Motor neuron (in vitro differentiated cells): ENCODE measurements at regions not wholly inside any gene's neighbourhood (a gene's known extent, or its start where the extent isn't known, plus 50 kb on each side); places are given as distances from the start of the nearest gene placed in this dataset.
A peak's percentile ranks its signal among the peaks of the same experiment; 100 is the strongest.

ENCODE experiments used
- ATAC-seq, 8 experiments: fragments of 200-7000 bp; cut with Tn5 transposase; replicated peaks in 6 of 8; 2 replicates each; pipeline ENCODE4 v1.8.0; 2021; ENCODE audit warnings: mild to moderate bottlenecking in 8 of 8, moderate library complexity in 8 of 8
- H3K27ac ChIP-seq, 2 donors: fragments of 250-450 bp; sonication (Bioruptor Pico); 2 replicates each; pipeline ENCODE4 v1.9.0; 2021; ENCODE audit warnings: antibody characterized with exemption in 2 of 2, mild to moderate bottlenecking in 2 of 2, moderate library complexity in 1 of 2
- H3K4me1 ChIP-seq, 2 donors: fragments of 250-450 bp; sonication (Bioruptor Pico); replicated peaks in 1 of 2; 2 replicates each; pipeline ENCODE4 v1.6.1; 2021; ENCODE audit warnings: antibody characterized with exemption in 2 of 2, mild to moderate bottlenecking in 2 of 2, moderate library complexity in 1 of 2
- H3K4me3 ChIP-seq, 5 donors: fragments of 250-450 bp; sonication (Bioruptor Pico); 2 replicates each; pipeline ENCODE4 v1.9.0; 2021; ENCODE audit warnings: antibody characterized with exemption in 5 of 5, mild to moderate bottlenecking in 5 of 5, moderate library complexity in 4 of 5
- WGBS, 10 experiments: fragments of 450-650 bp; shearing (Covaris generic); methylation state at CpG; one replicate each; pipeline ENCODE4 v1.0.0; 2022; 5-methylcytosine and 5-hydroxymethylcytosine counted together
- in situ Hi-C, 9 experiments: fragments of 400-800 bp; cut with MboI; loops; one replicate each; pipeline ENCODE4 v1.15.0; 2021; ENCODE audit warnings: low sequenced_read_pairs in 9 of 9, low pct_unique_long_range_greater_than_20kb in 2 of 9; ENCODE audit not compliant: unreplicated experiment in 9 of 9

- Histone ChIP-seq H3K27ac (no peak overlapping the region), H3K4me1 (peaks cover 0 to 4% of the 10 kb centered on the region in 2 donors), H3K4me3 (no peak overlapping the region)
- in situ Hi-C loops = no loop called here
- ATAC-seq = peak in 1 of 8 experiments; percentile 33
- WGBS, 10 experiments = 48 to 100% (median 83%) methylated on average over 1 to 4 of the region's 4 CpGs; no CpG with 5 or more reads in 1 of the 10 experiments
These were observed 696.6 kb downstream of the LIG4 start for GRCh38 chr13:107518780-107519179.

DNA sequence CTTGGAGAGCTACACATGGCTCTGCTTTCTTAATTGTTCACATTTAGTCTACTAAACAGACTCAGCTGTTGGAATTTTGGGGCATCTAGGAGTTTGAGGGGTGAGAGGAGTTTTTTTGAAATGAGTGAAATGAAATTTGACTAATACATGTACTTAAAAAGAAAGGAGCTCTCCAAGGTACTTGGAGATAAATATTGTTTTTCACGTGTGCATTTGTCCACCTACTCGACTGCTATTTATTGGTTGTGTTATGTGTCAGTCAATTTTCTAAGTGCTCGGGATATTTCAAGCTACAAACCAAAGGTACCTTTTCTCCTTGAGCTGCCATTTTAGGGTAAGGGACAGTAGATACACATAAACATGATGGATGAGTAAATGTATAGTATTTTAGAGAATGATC, 697.0 kb downstream of the LIG4 start:
- ATAC-seq = no peak
- Histone ChIP-seq H3K4me1 (peaks cover 0 to 4% of the 10 kb centered on the region in 2 donors), H3K27ac (no peak overlapping the region), H3K4me3 (no peak overlapping the region)
- in situ Hi-C loops = no loop called here
- WGBS, 10 experiments = 6 to 100% (median 85%) methylated on average over 1 to 3 of the region's 3 CpGs; no CpG with 5 or more reads in 2 of the 10 experiments

DNA sequence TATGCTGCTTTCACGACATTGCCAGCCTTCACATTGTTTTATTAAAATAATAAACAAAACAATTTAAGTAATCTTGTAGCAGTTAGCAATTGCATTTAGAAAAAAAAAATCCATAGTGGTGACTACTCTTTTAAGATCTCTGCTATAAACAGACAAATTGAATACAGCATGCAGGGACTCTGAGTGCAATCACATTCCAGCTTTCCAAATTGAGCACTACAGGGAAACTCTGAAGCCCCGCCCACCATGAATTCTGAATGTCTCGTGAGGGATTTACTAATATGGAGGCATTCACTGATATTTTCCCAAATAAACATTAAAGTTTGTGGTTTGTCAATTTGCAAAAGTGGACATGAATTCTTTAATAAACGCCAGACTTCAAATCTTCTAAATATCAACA, 698.8 kb downstream of the LIG4 start:
- no peak overlapping the region for H3K27ac ChIP-seq
- WGBS, 10 experiments = 13 to 92% (median 65%) methylated on average over 1 to 4 of the region's 4 CpGs
- no peak for ATAC-seq
- H3K4me1 ChIP-seq = peaks cover 0 to 4% of the 10 kb centered on the region in 2 donors
- in situ Hi-C loops = no loop called here
- H3K4me3 ChIP-seq = no peak overlapping the region

DNA sequence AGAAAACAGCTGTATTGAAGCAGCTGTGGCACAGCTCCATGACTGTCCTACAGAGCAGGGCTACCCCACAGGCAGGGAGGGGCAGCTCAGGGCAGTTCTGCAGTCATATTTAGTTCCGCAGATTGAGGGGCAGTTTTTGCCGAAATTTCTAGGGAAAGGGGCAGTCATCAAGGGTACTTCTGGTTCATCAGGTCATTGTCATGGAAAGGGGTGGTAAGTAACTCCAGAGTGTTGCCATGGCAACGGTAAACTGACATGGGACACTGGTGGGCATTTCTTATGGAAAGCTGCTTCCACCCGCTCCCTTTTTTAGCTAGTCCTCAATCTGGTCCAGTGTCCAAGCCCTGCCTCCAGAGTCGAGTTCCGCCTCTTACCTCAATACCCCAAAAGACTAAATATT, 702.8 kb downstream of the LIG4 start:
- Histone ChIP-seq H3K4me3 (no peak overlapping the region), H3K27ac (no peak overlapping the region), H3K4me1 (peaks cover 0 to 4% of the 10 kb centered on the region in 2 donors)
- in situ Hi-C loops = no loop called here
- WGBS, 10 experiments = 57 to 100% (median 73%) methylated on average over 1 to 5 of the region's 6 CpGs; no CpG with 5 or more reads in 1 of the 10 experiments
- no peak for ATAC-seq

DNA sequence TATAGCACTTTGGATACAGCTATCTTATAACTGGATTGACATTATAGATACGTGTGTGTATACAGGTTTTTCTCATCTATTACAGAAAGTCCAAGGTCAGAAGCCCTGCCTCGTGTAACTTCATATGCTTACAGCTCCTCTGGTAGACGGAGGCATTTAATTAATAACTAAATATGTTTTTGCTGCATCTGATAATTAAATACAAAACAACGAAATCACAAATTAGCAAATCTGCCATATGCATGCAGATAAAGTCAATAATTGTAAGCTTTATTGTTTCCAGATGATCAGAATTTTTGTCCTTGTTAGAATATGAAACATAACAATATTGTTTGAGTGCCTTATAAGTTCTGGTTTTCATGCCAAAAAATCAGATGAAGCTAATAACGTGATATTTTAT, 717.7 kb downstream of the LIG4 start:
- no peaks in the 10 kb centered on the region for H3K4me1 ChIP-seq
- in situ Hi-C loops = no loop called here
- ATAC-seq = no peak
- no peak overlapping the region for H3K27ac ChIP-seq
- WGBS, 10 experiments = 0 to 81% (median 56%) methylated on average over 1 to 5 of the region's 5 CpGs
- no peak overlapping the region for H3K4me3 ChIP-seq

GRCh38 chr13:107493266-107493665, 722.1 kb downstream of the LIG4 start:
- WGBS, 10 experiments = 53 to 100% (median 85%) methylated on average over 1 to 3 of the region's 3 CpGs
- Histone ChIP-seq H3K27ac (no peak overlapping the region), H3K4me1 (no peaks in the 10 kb centered on the region), H3K4me3 (no peak overlapping the region)
- no peak for ATAC-seq
- in situ Hi-C loops = no loop called here

DNA sequence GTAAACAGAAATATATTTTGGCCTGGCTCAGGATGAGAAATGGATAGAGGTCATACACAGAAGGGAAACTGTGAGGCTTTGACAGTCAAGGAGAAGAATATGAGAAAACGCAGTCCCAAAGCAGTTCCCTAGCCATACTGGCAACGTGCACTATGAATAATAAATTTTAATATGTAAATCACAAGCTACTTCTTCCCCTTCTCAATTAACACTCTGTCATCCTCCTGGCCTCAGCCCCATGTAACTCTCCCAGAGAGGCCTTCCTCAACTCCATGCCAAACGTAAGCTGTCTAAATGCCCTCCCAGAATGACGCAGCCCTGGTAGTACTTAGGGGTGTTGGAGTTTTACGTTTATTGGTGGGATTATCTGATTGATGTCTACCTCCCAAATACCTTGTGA, 732.6 kb downstream of the LIG4 start:
- peaks cover 0 to 4% of the 10 kb centered on the region in 2 donors for H3K4me1 ChIP-seq
- peak in 2 of 8 experiments; percentile 52 to 70 for ATAC-seq
- no peak overlapping the region for H3K27ac ChIP-seq
- in situ Hi-C loops = no loop called here
- no peak overlapping the region for H3K4me3 ChIP-seq
- 13 to 100% (median 58%) methylated on average over 1 to 5 of the region's 5 CpGs; no CpG with 5 or more reads in 2 of the 10 experiments for WGBS, 10 experiments

DNA sequence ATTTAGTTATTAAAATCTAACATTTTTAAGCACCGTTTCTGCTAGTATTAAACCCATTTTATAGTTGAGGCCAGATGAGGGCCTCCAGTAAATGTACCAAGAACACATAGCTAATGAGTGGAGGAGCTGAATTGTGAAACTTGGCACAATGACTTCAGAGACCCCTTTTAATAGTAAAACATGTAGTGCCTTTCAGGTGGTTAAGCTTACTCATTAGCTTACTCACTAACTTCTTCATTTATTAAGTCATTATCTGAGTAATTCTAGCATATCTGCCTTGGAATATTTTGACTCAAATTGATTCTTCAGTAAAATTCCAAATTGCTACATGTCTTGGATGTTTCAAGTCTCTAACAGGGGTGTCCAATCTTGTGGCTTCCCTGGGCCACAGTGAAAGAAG, 735.2 kb downstream of the LIG4 start:
- H3K4me1 ChIP-seq = peaks cover 3 to 12% of the 10 kb centered on the region in 2 donors
- H3K27ac ChIP-seq = no peak overlapping the region
- ATAC-seq = no peak
- in situ Hi-C loops = no loop called here
- WGBS, 10 experiments = 50 to 100% (median 100%) methylated on average over 1 of the region's 1 CpG; no CpG with 5 or more reads in 4 of the 10 experiments
- no peak overlapping the region for H3K4me3 ChIP-seq

DNA sequence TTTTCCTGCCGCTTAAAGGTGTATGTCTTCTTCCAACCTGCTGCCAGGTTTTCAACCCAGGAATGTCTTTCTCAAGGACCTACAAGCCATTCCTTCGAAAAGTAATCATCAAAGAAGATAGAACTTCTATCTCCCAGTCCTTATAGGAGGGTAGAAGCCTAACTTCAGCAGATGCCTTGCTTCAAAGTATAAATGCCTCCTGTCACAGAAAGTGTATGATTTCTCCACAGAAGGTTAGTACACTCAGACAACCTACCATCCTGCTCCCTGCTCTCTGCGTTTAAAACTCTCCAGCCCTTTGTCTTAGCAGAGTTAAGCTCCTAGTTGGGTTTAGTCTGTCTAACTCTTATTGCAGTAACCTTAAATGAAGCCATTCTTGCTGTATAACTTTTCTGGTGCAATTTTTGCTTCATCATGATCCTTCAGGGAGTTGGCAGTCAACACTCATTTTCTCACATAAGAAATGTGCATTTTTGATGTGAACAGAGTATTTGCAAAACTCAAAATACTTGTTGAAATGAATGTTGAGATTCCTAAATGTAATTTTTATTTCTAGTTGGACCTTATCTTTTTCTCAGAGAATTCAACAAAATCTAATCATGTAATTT, 737.5 kb downstream of the LIG4 start:
- in situ Hi-C loops = no loop called here
- H3K27ac ChIP-seq = no peak overlapping the region
- peak in 3 of 8 experiments; percentile 72 to 82 (median 81) for ATAC-seq
- peaks cover 3 to 12% of the 10 kb centered on the region in 2 donors for H3K4me1 ChIP-seq
- WGBS, 10 experiments = 44 to 100% (median 93%) methylated on average over 1 to 3 of the region's 3 CpGs; no CpG with 5 or more reads in 2 of the 10 experiments
- H3K4me3 ChIP-seq = no peak overlapping the region

GRCh38 chr13:107475753-107476453, 739.4 kb downstream of the LIG4 start:
- H3K4me1 ChIP-seq = peaks cover 3 to 8% of the 10 kb centered on the region in 2 donors
- no peak overlapping the region for H3K27ac ChIP-seq
- WGBS, 10 experiments = 17 to 100% (median 85%) methylated on average over 1 to 3 of the region's 3 CpGs
- peak in 3 of 8 experiments; percentile 27 to 57 (median 52) for ATAC-seq
- no peak overlapping the region for H3K4me3 ChIP-seq
- in situ Hi-C loops = no loop called here

DNA sequence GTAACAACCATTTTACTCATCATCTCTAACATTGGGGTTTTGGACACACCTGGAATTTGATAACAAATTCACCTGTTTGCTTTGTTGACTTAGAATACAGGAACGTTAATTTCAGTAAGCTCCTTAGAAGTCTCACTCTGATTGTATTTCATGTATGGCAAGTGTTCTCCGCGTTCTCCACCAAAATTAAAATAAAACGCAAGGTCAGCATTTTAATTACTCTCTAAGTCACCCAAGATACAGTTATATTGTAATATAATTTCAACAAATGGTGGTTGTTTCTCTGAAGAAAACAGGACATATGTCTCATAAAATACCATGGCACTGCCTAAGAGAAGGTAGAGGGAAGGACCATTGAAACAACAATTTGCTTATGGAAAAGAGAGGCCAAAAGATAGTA, 742.1 kb downstream of the LIG4 start:
- no peak overlapping the region for H3K27ac ChIP-seq
- H3K4me3 ChIP-seq = no peak overlapping the region
- H3K4me1 ChIP-seq = peaks cover 3 to 8% of the 10 kb centered on the region in 2 donors
- in situ Hi-C loops = no loop called here
- 66 to 100% (median 94%) methylated on average over 1 to 4 of the region's 4 CpGs; no CpG with 5 or more reads in 1 of the 10 experiments for WGBS, 10 experiments
- no peak for ATAC-seq

- in situ Hi-C loops = no loop called here
- ATAC-seq = peak in 3 of 8 experiments; percentile 63 to 82 (median 78)
- no peak overlapping the region for H3K4me3 ChIP-seq
- no peaks in the 10 kb centered on the region for H3K4me1 ChIP-seq
- no peak overlapping the region for H3K27ac ChIP-seq
- 0 to 100% (median 69%) methylated on average over 2 to 3 of the region's 3 CpGs; no CpG with 5 or more reads in 1 of the 10 experiments for WGBS, 10 experiments
These were observed 748.8 kb downstream of the LIG4 start for GRCh38 chr13:107466326-107467099.

DNA sequence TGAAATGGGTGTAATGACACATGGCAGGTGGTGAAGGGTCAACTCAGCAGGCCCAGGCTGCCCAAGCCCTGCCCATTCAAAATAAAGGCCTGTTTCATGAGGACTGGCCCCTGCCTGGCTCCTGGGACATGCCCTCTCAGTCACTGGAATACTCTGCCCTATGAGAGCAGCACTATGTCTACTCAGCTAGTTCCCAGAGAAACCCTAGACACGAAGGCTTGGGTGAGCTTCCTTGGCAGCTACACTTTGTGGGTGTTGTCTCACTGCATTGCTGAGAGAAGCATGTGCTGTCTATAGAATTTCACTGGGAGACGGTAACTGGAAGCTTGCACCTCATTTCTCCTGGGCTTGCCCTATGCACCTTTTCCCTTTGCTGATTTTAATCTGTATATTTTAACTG, 752.8 kb downstream of the LIG4 start:
- in situ Hi-C loops = no loop called here
- no peak overlapping the region for H3K27ac ChIP-seq
- no peak overlapping the region for H3K4me3 ChIP-seq
- ATAC-seq = no peak
- WGBS, 10 experiments = 20 to 100% (median 69%) methylated on average over 1 to 2 of the region's 2 CpGs; no CpG with 5 or more reads in 2 of the 10 experiments
- peaks cover 0 to 9% of the 10 kb centered on the region in 2 donors for H3K4me1 ChIP-seq
